H9 (cell line): ENCODE measurements at regions not wholly inside any gene's neighbourhood (a gene's known extent, or its start where the extent isn't known, plus 50 kb on each side); places are given as distances from the start of the nearest gene placed in this dataset.

Experiments used
- DNase-seq: peaks from one replicate; pipeline ENCODE4 v3.0.0-alpha.2; 2017
- H2AFZ ChIP-seq: one replicate; pipeline ENCODE4 v1.6.1; 2013; ENCODE audit warnings: mild to moderate bottlenecking, low read length, control low read depth, moderate library complexity
- H2AK5ac ChIP-seq: 2 replicates; pipeline ENCODE4 v1.6.1; 2013; ENCODE audit warnings: low read length, control low read depth, mixed read lengths; ENCODE audit not compliant: insufficient read length
- H2BK120ac ChIP-seq: one replicate; pipeline ENCODE4 v1.6.1; 2013; ENCODE audit warnings: low read depth, mild to moderate bottlenecking, low read length, control low read depth, inconsistent platforms; ENCODE audit not compliant: poor library complexity, severe bottlenecking
- H2BK12ac ChIP-seq: 2 replicates; pipeline ENCODE4 v1.6.1; 2013; ENCODE audit warnings: low read length, control low read depth, mixed read lengths, low read depth; ENCODE audit not compliant: insufficient read length
- H2BK15ac ChIP-seq: 2 replicates; pipeline ENCODE4 v1.6.1; 2013; ENCODE audit warnings: low read depth, low read length, control low read depth
- H2BK20ac ChIP-seq: one replicate; pipeline ENCODE4 v1.6.1; 2013; ENCODE audit warnings: low read depth, mild to moderate bottlenecking, low read length, control low read depth, inconsistent platforms; ENCODE audit not compliant: poor library complexity, severe bottlenecking
- H2BK5ac ChIP-seq: 2 replicates; pipeline ENCODE4 v1.6.1; 2013; ENCODE audit warnings: low read length, control low read depth, mixed read lengths; ENCODE audit not compliant: insufficient read length
- H3K14ac ChIP-seq: 2 replicates; pipeline ENCODE4 v1.6.1; 2013; ENCODE audit warnings: low read length, control low read depth; ENCODE audit not compliant: insufficient read depth
- H3K18ac ChIP-seq: 2 replicates; pipeline ENCODE4 v1.6.1; 2013; ENCODE audit warnings: low read depth, mild to moderate bottlenecking, mixed read lengths, low read length, control low read depth; ENCODE audit not compliant: insufficient read length
- H3K23ac ChIP-seq: 2 replicates; pipeline ENCODE4 v1.6.1; 2013; ENCODE audit warnings: low read length, control low read depth, mixed read lengths, low read depth; ENCODE audit not compliant: insufficient read length
- H3K23me2 ChIP-seq: 2 replicates; pipeline ENCODE4 v1.6.1; 2013; ENCODE audit warnings: low read depth, mild to moderate bottlenecking, mixed read lengths, low read length, control low read depth; ENCODE audit not compliant: insufficient read length, poor library complexity, severe bottlenecking
- H3K27ac ChIP-seq: 2 replicates; pipeline ENCODE4 v1.5.1; 2013; ENCODE audit warnings: low read length, control low read depth, mixed read lengths, low read depth; ENCODE audit not compliant: insufficient read length
- H3K27me3 ChIP-seq: 2 replicates; pipeline ENCODE4 v1.6.1; 2013; ENCODE audit warnings: low read length, control low read depth, inconsistent platforms; ENCODE audit not compliant: insufficient read depth
- H3K4ac ChIP-seq: 2 replicates; pipeline ENCODE4 v1.6.1; 2013; ENCODE audit warnings: low read depth, mild to moderate bottlenecking, control low read depth, inconsistent platforms, low read length, moderate library complexity
- H3K4me1 ChIP-seq: 2 replicates; pipeline ENCODE4 v1.6.1; 2013; ENCODE audit warnings: low read length, control low read depth, inconsistent platforms; ENCODE audit not compliant: insufficient read depth
- H3K4me2 ChIP-seq: 2 replicates; pipeline ENCODE4 v1.6.1; 2013; ENCODE audit warnings: low read length, control low read depth, mixed read lengths; ENCODE audit not compliant: insufficient read length, insufficient read depth
- H3K56ac ChIP-seq: 2 replicates; pipeline ENCODE4 v1.6.1; 2013; ENCODE audit warnings: low read depth, mild to moderate bottlenecking, mixed read lengths, low read length, control low read depth; ENCODE audit not compliant: insufficient read length
- H3K79me1 ChIP-seq: 2 replicates; pipeline ENCODE4 v1.6.1; 2013; ENCODE audit warnings: low read depth, mild to moderate bottlenecking, moderate library complexity, low read length, control low read depth, inconsistent platforms; ENCODE audit not compliant: insufficient read depth, poor library complexity, severe bottlenecking
- H3K79me2 ChIP-seq: 2 replicates; pipeline ENCODE4 v1.6.1; 2013; ENCODE audit warnings: low read length, control low read depth, inconsistent platforms; ENCODE audit not compliant: insufficient read depth
- H3K9ac ChIP-seq: 2 replicates; pipeline ENCODE4 v1.6.1; 2013; ENCODE audit warnings: low read length, control low read depth, mixed read lengths; ENCODE audit not compliant: insufficient read length; ENCODE audit errors: extremely low read depth
- H3K9me3 ChIP-seq: one replicate; pipeline ENCODE4 v1.6.1; 2013; ENCODE audit warnings: low read depth, low read length, inconsistent platforms; ENCODE audit not compliant: control insufficient read depth
- H3T11ph ChIP-seq: one replicate; pipeline ENCODE4 v1.6.1; 2013; ENCODE audit warnings: mild to moderate bottlenecking, low read length, control low read depth, inconsistent platforms
- H4K20me1 ChIP-seq: one replicate; pipeline ENCODE4 v1.6.1; 2013; ENCODE audit not compliant: control insufficient read depth, insufficient read length, insufficient read depth
- H4K5ac ChIP-seq: 2 replicates; pipeline ENCODE4 v1.6.1; 2013; ENCODE audit warnings: low read depth, mild to moderate bottlenecking, mixed read lengths, low read length, control low read depth; ENCODE audit not compliant: insufficient read length
- H4K8ac ChIP-seq: replicated peaks from 2 replicates; pipeline ENCODE4 v1.6.1; 2013; ENCODE audit warnings: low read length, control low read depth, mixed read lengths, low read depth; ENCODE audit not compliant: insufficient read length
- H4K91ac ChIP-seq: 2 replicates; pipeline ENCODE4 v1.6.1; 2013; ENCODE audit warnings: low read depth, mild to moderate bottlenecking, moderate library complexity, mixed read lengths, low read length, control low read depth; ENCODE audit not compliant: insufficient read length
- H3K27ac Mint-ChIP-seq, 3 experiments: 2 replicates in 2 of 3; 3 replicates in 1 of 3; pipeline ENCODE4 v1.8.0; 2020 to 2021; ENCODE audit warnings: mixed read lengths in 3 of 3, mild to moderate bottlenecking in 1 of 3, moderate library complexity in 1 of 3
- H3K27me3 Mint-ChIP-seq: 2 replicates; pipeline ENCODE4 v1.8.0; 2021; ENCODE audit warnings: low read depth, mild to moderate bottlenecking, moderate library complexity, mixed read lengths
- H3K36me3 Mint-ChIP-seq, 3 experiments: 2 replicates in 2 of 3; 3 replicates in 1 of 3; pipeline ENCODE4 v1.8.0; 2020 to 2021; ENCODE audit warnings: low read depth in 3 of 3, mixed read lengths in 3 of 3; ENCODE audit not compliant: insufficient read depth in 1 of 3
- H3K4me1 Mint-ChIP-seq, 2 experiments: 2 replicates each; pipeline ENCODE4 v1.8.0; 2020; ENCODE audit warnings: mixed read lengths in 2 of 2
- H3K4me3 Mint-ChIP-seq, 2 experiments: 2 replicates in 1 of 2; 3 replicates in 1 of 2; pipeline ENCODE4 v1.8.0; 2020 to 2021; ENCODE audit warnings: mild to moderate bottlenecking in 2 of 2, mixed read lengths in 2 of 2, moderate library complexity in 1 of 2
- H3K9me3 Mint-ChIP-seq, 2 experiments: 2 replicates in 1 of 2; 3 replicates in 1 of 2; pipeline ENCODE4 v1.8.0; 2020; ENCODE audit warnings: mild to moderate bottlenecking in 2 of 2, mixed read lengths in 2 of 2, moderate library complexity in 1 of 2
- CTCF ChIP-seq: fragments of 200-600 bp; sonication (generic); conservative IDR thresholded peaks from 3 replicates; pipeline ENCODE4 v1.8.0; 2021; ENCODE audit warnings: antibody characterized with exemption, mild to moderate bottlenecking
- WGBS: extraction: QIAGEN DNeasy Blood & Tissue Kit; methylation state at CpG from one replicate; pipeline ENCODE4 v1.1.7; 2013; ENCODE audit warnings: missing lambda C conversion rate, low lambda C conversion rate, mixed read lengths; ENCODE audit not compliant: insufficient read length; ENCODE audit errors: extremely low coverage; 5-methylcytosine and 5-hydroxymethylcytosine counted together

DNA sequence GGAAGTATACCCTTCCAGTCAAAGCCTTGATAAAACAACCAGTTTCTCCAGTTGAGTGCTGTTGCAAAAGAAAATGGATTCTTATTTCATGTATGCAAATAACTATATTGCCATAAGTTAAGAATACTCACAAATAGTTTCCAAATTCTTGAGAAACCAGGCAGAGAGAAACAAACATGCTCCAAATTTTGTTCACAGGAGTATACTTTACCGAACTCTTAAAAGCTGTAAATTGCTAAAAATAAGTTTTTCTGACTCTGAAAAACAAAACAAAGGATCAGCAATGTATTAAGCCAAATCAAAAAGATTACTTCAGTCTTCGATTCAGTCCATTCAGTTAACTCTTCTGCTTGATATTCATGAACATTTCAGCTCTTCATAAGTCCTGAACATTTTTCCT is 646.5 kb downstream of the MCTP2 start:
- peaks cover 2 to 4% (median 3%) of the 10 kb centered on the region in 3 experiments for H3K36me3 Mint-ChIP-seq
- H3K4ac ChIP-seq, result no peak overlapping the region
- no peak overlapping the region for H3K56ac ChIP-seq
- no peak overlapping the region for H3K23ac ChIP-seq
- H4K20me1 ChIP-seq, result no peaks in the 10 kb centered on the region
- H4K8ac ChIP-seq, result no peak overlapping the region
- no peaks in the 10 kb centered on the region for H3K27me3 ChIP-seq
- no peak overlapping the region for H3K9ac ChIP-seq
- no peak overlapping the region for H4K91ac ChIP-seq
- no peak overlapping the region for H3K18ac ChIP-seq
- H3K9me3 ChIP-seq, result no peaks in the 10 kb centered on the region
- H2AK5ac ChIP-seq, result no peak overlapping the region
- no peak overlapping the region for H4K5ac ChIP-seq
- H3K79me2 ChIP-seq, result no peaks in the 10 kb centered on the region
- H2AFZ ChIP-seq, result no peak overlapping the region
- H2BK5ac ChIP-seq, result no peak overlapping the region
- WGBS, result no CpG with 5 or more reads among the region's 2 CpGs
- no peak overlapping the region for H2BK15ac ChIP-seq
- no peak overlapping the region for H3K27ac ChIP-seq
- TF ChIP-seq CTCF, result no peak
- no peak overlapping the region for H3T11ph ChIP-seq
- H3K4me3 Mint-ChIP-seq, result no peak overlapping the region
- no peak overlapping the region for H2BK120ac ChIP-seq
- H3K4me1 ChIP-seq, result no peaks in the 10 kb centered on the region
- H3K4me2 ChIP-seq, result no peak overlapping the region
- H3K79me1 ChIP-seq, result no peaks in the 10 kb centered on the region
- H3K9me3 Mint-ChIP-seq, result peaks cover 15% of the 10 kb centered on the region in 2 experiments
- no peaks in the 10 kb centered on the region for H3K27me3 Mint-ChIP-seq
- no peak overlapping the region for H2BK20ac ChIP-seq
- no peaks in the 10 kb centered on the region for H3K4me1 Mint-ChIP-seq
- no peak overlapping the region for H2BK12ac ChIP-seq
- no peak overlapping the region for H3K27ac Mint-ChIP-seq
- no peak overlapping the region for H3K14ac ChIP-seq
- no peaks in the 10 kb centered on the region for H3K23me2 ChIP-seq
- DNase-seq, result no peak
